ENCODE measurements at regions not wholly inside any gene's neighbourhood (a gene's known extent, or its start where the extent isn't known, plus 50 kb on each side); places are given as distances from the start of the nearest gene placed in this dataset.

- DNase-seq, result no peak
These were observed 606.5 kb downstream of the LMO4 start for GRCh38 chr1:87935130-87935529.

- no peak for DNase-seq
These were observed 609.2 kb downstream of the LMO4 start for GRCh38 chr1:87937831-87938395.

GRCh38 chr1:87938631-87939030 is 610.0 kb downstream of the LMO4 start:
- no peak for DNase-seq

GRCh38 chr1:87939444-87939843 is 610.8 kb downstream of the LMO4 start:
- DNase-seq, result no peak

- no peak for DNase-seq
These were observed 611.7 kb downstream of the LMO4 start for GRCh38 chr1:87940421-87940820.

GRCh38 chr1:87941337-87941946 is 612.8 kb downstream of the LMO4 start:
- DNase-seq, result no peak

GRCh38 chr1:87942165-87942564 is 613.5 kb downstream of the LMO4 start:
- no peak for DNase-seq

- DNase-seq, result no peak
These were observed 621.0 kb downstream of the LMO4 start for GRCh38 chr1:87949711-87950110.

GRCh38 chr1:87950369-87950768 is 621.7 kb downstream of the LMO4 start:
- no peak for DNase-seq

- no peak for DNase-seq
These were observed 622.7 kb downstream of the LMO4 start for GRCh38 chr1:87951409-87951808.

- DNase-seq, result no peak
These were observed 623.2 kb downstream of the LMO4 start for GRCh38 chr1:87951852-87952251.

GRCh38 chr1:87953121-87953520 is 624.4 kb downstream of the LMO4 start:
- no peak for DNase-seq

- peak; percentile 35 for DNase-seq
These were observed 625.2 kb downstream of the LMO4 start for GRCh38 chr1:87953732-87954344.

- DNase-seq, result no peak
These were observed 626.4 kb downstream of the LMO4 start for GRCh38 chr1:87955038-87955437.

GRCh38 chr1:87956072-87956471 is 627.4 kb downstream of the LMO4 start:
- no peak for DNase-seq

- DNase-seq, result no peak
These were observed 628.1 kb downstream of the LMO4 start for GRCh38 chr1:87956750-87957149.

- no peak for DNase-seq
These were observed 628.7 kb downstream of the LMO4 start for GRCh38 chr1:87957331-87957730.

GRCh38 chr1:87958201-87958600 is 629.5 kb downstream of the LMO4 start:
- no peak for DNase-seq

GRCh38 chr1:87958716-87959115 is 630.0 kb downstream of the LMO4 start:
- DNase-seq, result no peak

- DNase-seq, result no peak
These were observed 630.6 kb downstream of the LMO4 start for GRCh38 chr1:87959236-87959635.

- no peak for DNase-seq
These were observed 633.3 kb downstream of the LMO4 start for GRCh38 chr1:87961992-87962391.

- DNase-seq, result no peak
These were observed 634.9 kb downstream of the LMO4 start for GRCh38 chr1:87963556-87963955.

- DNase-seq, result no peak
These were observed 636.5 kb downstream of the LMO4 start for GRCh38 chr1:87965193-87965592.

GRCh38 chr1:87968197-87968955 is 639.7 kb downstream of the LMO4 start:
- no peak for DNase-seq
